HCT116 (cell line): ENCODE measurements at regions not wholly inside any gene's neighbourhood (a gene's known extent, or its start where the extent isn't known, plus 50 kb on each side); places are given as distances from the start of the nearest gene placed in this dataset.

Source experiments
- ATAC-seq: fragments of 200-7000 bp; cut with Tn5 transposase; 2 replicates; pipeline ENCODE4 v1.9.1; 2020; ENCODE audit warnings: mild to moderate bottlenecking, moderate library complexity
- BruUV-seq: library from RNA; stranded (reverse); fragments of 400-500 nt; replicated peaks from 2 replicates; lab custom pipeline; 2021; lab: Mats Ljungman, UMichigan
- CTCF ChIA-PET: fragments of 300-600 bp; sonication (Branson Sonifier 250); formaldehyde crosslinking; loops from one replicate; lab custom pipeline; 2021; ENCODE audit warnings: antibody characterized with exemption; lab: Charles Lee
- POLR2A ChIA-PET: fragments of 300-600, 350-600 bp; sonication (Branson Sonifier 250); formaldehyde crosslinking; loops from one replicate; lab custom pipeline; 2021; ENCODE audit warnings: antibody characterized with exemption; lab: Charles Lee
- RAD21 ChIA-PET, 2 experiments: fragments of 300-600 bp; sonication (Branson Sonifier 250); formaldehyde crosslinking; loops; one replicate each; lab custom pipeline; 2023; ENCODE audit warnings: low total read pairs in 2 of 2; ENCODE audit not compliant: uncharacterized antibody in 2 of 2, unreplicated experiment in 2 of 2, low non-redundant PET in 1 of 2; lab: Charles Lee
- DNase-seq: peaks from one replicate; pipeline ENCODE4 v3.0.0-alpha.2; 2010; ENCODE audit warnings: low read depth, low spot score
- H2AFZ ChIP-seq: fragments of 200-600 bp; shearing (Covaris generic), sonication (generic); 2 replicates; pipeline ENCODE4 v1.6.1; 2017; ENCODE audit warnings: low read depth, mixed run types, mixed read lengths, antibody characterized with exemption, low read length; ENCODE audit not compliant: poor library complexity, severe bottlenecking
- H3K27ac ChIP-seq: 2 replicates; pipeline ENCODE4 v1.5.1; 2012; ENCODE audit warnings: low read depth, low read length
- H3K27me3 ChIP-seq: fragments of 200-600 bp; sonication (generic); 2 replicates; pipeline ENCODE4 v1.6.1; 2016; ENCODE audit warnings: mixed run types, low read length, mixed read lengths; ENCODE audit not compliant: insufficient read depth
- H3K36me3 ChIP-seq, 2 experiments: fragments of 200-500 bp in 1 of 2; fragments of 200-600 bp in 1 of 2; sonication (Bioruptor generic) in 1 of 2; sonication (generic) in 1 of 2; 2 replicates each; pipeline versions ENCODE4 v1.5.1 to v1.6.1; 2014 to 2016; ENCODE audit warnings: low read length in 2 of 2, inconsistent platforms in 1 of 2, mixed read lengths in 1 of 2, mixed run types in 1 of 2; ENCODE audit not compliant: insufficient read depth in 2 of 2, control insufficient read depth in 1 of 2
- H3K4me1 ChIP-seq, 2 experiments: fragments of 200-600 bp in 1 of 2; sonication (generic) in 1 of 2; 2 replicates each; pipeline versions ENCODE4 v1.5.1 to v1.6.1; 2012 to 2017; ENCODE audit warnings: low read length in 2 of 2, inconsistent platforms in 1 of 2, mild to moderate bottlenecking in 1 of 2, mixed read lengths in 1 of 2, mixed run types in 1 of 2, moderate library complexity in 1 of 2; ENCODE audit not compliant: insufficient read depth in 2 of 2, control insufficient read depth in 1 of 2
- H3K4me2 ChIP-seq: fragments of 200-600 bp; sonication (generic); 2 replicates; pipeline ENCODE4 v1.6.1; 2017; ENCODE audit warnings: mixed run types, low read length, mixed read lengths
- H3K4me3 ChIP-seq, 2 experiments: fragments of 200-600 bp in 1 of 2; sonication (generic) in 1 of 2; replicated peaks in 1 of 2; 2 replicates each; pipeline ENCODE4 v1.5.1; 2011 to 2016; ENCODE audit warnings: low read length in 2 of 2, control low read depth in 1 of 2, low read depth in 1 of 2, mild to moderate bottlenecking in 1 of 2, mixed read lengths in 1 of 2, mixed run types in 1 of 2
- H3K79me2 ChIP-seq: fragments of 200-600 bp; sonication (generic); 2 replicates; pipeline ENCODE4 v1.6.1; 2017; ENCODE audit warnings: mild to moderate bottlenecking, mixed run types, low read length, moderate library complexity, mixed read lengths; ENCODE audit not compliant: insufficient read depth
- H3K9ac ChIP-seq: fragments of 200-600 bp; sonication (generic); 2 replicates; pipeline ENCODE4 v1.6.1; 2016; ENCODE audit warnings: low read length, mixed read lengths
- H3K9me2 ChIP-seq: fragments of 200-600 bp; sonication (generic), shearing (Covaris generic); 2 replicates; pipeline ENCODE4 v1.6.1; 2017; ENCODE audit warnings: mixed run types, mild to moderate bottlenecking, moderate library complexity; ENCODE audit not compliant: insufficient read depth
- H3K9me3 ChIP-seq, 2 experiments: fragments of 200-500 bp in 1 of 2; fragments of 200-600 bp in 1 of 2; sonication (Bioruptor generic) in 1 of 2; sonication (generic) in 1 of 2; 2 replicates each; pipeline ENCODE4 v1.6.1; 2014 to 2017; ENCODE audit warnings: low read length in 2 of 2, mixed read lengths in 2 of 2, inconsistent platforms in 1 of 2, low read depth in 1 of 2, mild to moderate bottlenecking in 1 of 2, mixed run types in 1 of 2, moderate library complexity in 1 of 2; ENCODE audit not compliant: control insufficient read depth in 1 of 2, insufficient read depth in 1 of 2
- H4K20me1 ChIP-seq: fragments of 200-600 bp; sonication (generic), shearing (Covaris generic); 2 replicates; pipeline ENCODE4 v1.6.1; 2017; ENCODE audit warnings: mixed run types, mild to moderate bottlenecking, moderate library complexity; ENCODE audit not compliant: insufficient read depth
- CBX3 ChIP-seq: IDR thresholded peaks from 2 replicates; pipeline ENCODE4 v1.6.1; 2012; ENCODE audit warnings: low read depth
- CEBPB ChIP-seq: IDR thresholded peaks from 2 replicates; pipeline ENCODE4 v1.6.1; 2012; ENCODE audit warnings: low read depth
- EZH2 ChIP-seq: fragments of 200-600 bp; sonication (generic); IDR thresholded peaks from 2 replicates; pipeline ENCODE4 v1.6.1; 2017; ENCODE audit warnings: antibody characterized with exemption, mixed run types
- EZH2phosphoT487 ChIP-seq: fragments of 200-600 bp; IDR thresholded peaks from 2 replicates; pipeline ENCODE4 v1.6.1; 2018; ENCODE audit warnings: antibody characterized with exemption, borderline replicate concordance
- FOSL1 ChIP-seq: IDR thresholded peaks from 2 replicates; pipeline ENCODE4 v1.6.1; 2012; ENCODE audit warnings: low read depth
- MAX ChIP-seq: IDR thresholded peaks from 2 replicates; pipeline ENCODE4 v1.6.1; 2012
- POLR2A ChIP-seq: IDR thresholded peaks from 2 replicates; pipeline ENCODE4 v1.7.0; 2011; ENCODE audit warnings: borderline replicate concordance; ENCODE audit not compliant: insufficient read depth, insufficient read length; ENCODE audit errors: extremely low read depth
- POLR2AphosphoS5 ChIP-seq: IDR thresholded peaks from 2 replicates; pipeline ENCODE4 v1.6.1; 2011; ENCODE audit warnings: mild to moderate bottlenecking, low read depth, low read length, moderate library complexity
- RAD21 ChIP-seq: IDR thresholded peaks from 2 replicates; pipeline ENCODE4 v1.6.1; 2012; ENCODE audit warnings: low read depth, mild to moderate bottlenecking
- SIN3A ChIP-seq: IDR thresholded peaks from 2 replicates; pipeline ENCODE4 v1.6.1; 2012; ENCODE audit warnings: low read depth
- TCF7L2 ChIP-seq: IDR thresholded peaks from 2 replicates; pipeline ENCODE4 v1.7.0; 2011; ENCODE audit warnings: borderline replicate concordance, inconsistent platforms; ENCODE audit not compliant: insufficient read depth, insufficient read length; ENCODE audit errors: extremely low read depth
- YY1 ChIP-seq: IDR thresholded peaks from 2 replicates; pipeline ENCODE4 v1.6.1; 2011; ENCODE audit warnings: low read length, low read depth, moderate library complexity, mild to moderate bottlenecking; ENCODE audit not compliant: insufficient replicate concordance; ENCODE audit errors: extremely low read depth
- ZFX ChIP-seq: fragments of 450-650 bp; IDR thresholded peaks from 2 replicates; pipeline ENCODE4 v1.6.1; 2017
- ZNF274 ChIP-seq: fragments of 200-500 bp; sonication (Bioruptor generic); IDR thresholded peaks from 2 replicates; pipeline ENCODE4 v1.6.1; 2014; ENCODE audit warnings: mild to moderate bottlenecking, low read depth, low read length, inconsistent platforms
- intact Hi-C: fragments of 100-400 bp; cut with micrococcal nuclease; formaldehyde crosslinking; loops from 2 replicates; pipeline ENCODE4 v1.10.0; 2022
- TF ChIP-seq, protein P1 (sequence below): IDR thresholded peaks from 2 replicates; pipeline ENCODE4 v1.6.1; 2012
- TF ChIP-seq, protein P2 (sequence below): IDR thresholded peaks from 2 replicates; pipeline ENCODE4 v1.6.1; 2011; ENCODE audit warnings: mild to moderate bottlenecking, low read length, moderate library complexity; ENCODE audit not compliant: insufficient replicate concordance; ENCODE audit errors: extremely low read depth

DNA sequence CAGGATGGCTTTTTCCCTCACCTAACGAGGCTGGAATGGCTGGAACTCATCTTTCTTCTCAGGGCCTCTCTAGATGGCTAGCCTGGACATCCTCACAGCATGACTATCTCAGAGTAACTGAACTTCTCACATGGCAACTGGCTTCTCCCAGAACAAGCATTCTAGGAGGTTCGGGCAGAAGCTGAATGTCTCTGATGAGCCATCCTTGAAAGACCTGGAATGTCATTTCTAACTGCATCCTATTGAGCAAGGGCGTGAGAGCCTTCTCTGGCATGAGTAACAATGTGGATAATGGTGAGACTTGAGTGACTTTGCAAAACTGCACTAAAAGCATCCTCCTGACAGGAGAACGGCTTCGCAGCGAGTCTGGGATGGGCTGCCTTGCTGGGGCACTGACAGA is 487.7 kb downstream of the MAT2B start:
- intact Hi-C loops, result no loop called here
- TF ChIP-seq ZFX (no peak), ZNF274 (no peak)
- Histone ChIP-seq H3K27me3 (no peaks in the 10 kb centered on the region), H2AFZ (no peak overlapping the region), H3K4me2 (no peak overlapping the region), H3K79me2 (no peaks in the 10 kb centered on the region), H3K9me2 (no peaks in the 10 kb centered on the region), H3K36me3 (no peaks in the 10 kb centered on the region), H3K9me3 (peaks cover 0 to 7% of the 10 kb centered on the region in 2 experiments; a peak in 3 of 4 replicates), H4K20me1 (no peaks in the 10 kb centered on the region), H3K27ac (no peak overlapping the region), H3K4me1 (no peaks in the 10 kb centered on the region), H3K4me3 (no peak overlapping the region), H3K9ac (no peak overlapping the region)
- RAD21 ChIA-PET, result no interaction called here
- POLR2A ChIA-PET, result no interaction called here
- no TSS peak for BruUV-seq
- DNase-seq (no peak), ATAC-seq (no peak)
- CTCF ChIA-PET, result no interaction called here

DNA sequence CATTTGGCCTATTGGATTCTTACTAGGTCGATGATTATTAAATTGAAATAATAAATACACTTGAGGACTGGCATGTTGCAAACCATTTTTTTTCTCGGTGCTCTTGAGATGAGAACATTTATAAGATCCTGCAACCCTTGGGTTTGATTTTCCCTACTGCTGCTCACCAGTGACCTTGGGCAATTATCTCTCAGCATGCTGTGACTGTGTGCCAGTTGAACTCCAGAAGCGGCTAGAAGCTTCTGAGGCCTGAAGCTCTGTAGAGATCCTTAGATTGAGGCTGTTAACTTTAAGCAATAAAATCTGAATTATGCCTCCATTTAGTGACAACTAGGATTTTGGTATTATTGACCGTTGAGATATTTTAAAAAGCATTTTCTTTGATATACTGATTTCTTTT is 489.8 kb downstream of the MAT2B start:
- H3K4me1 ChIP-seq, result no peaks in the 10 kb centered on the region
- ATAC-seq (no peak), DNase-seq (no peak)
- peaks cover 0 to 7% of the 10 kb centered on the region in 2 experiments; a peak in 3 of 4 replicates for H3K9me3 ChIP-seq
- ChIA-PET POLR2A (no interaction called here), RAD21 (no interaction called here), CTCF (no interaction called here)
- no peak overlapping the region for H3K4me3 ChIP-seq
- no peak overlapping the region for H3K27ac ChIP-seq
- no peak overlapping the region for H2AFZ ChIP-seq
- H3K9me2 ChIP-seq, result no peaks in the 10 kb centered on the region
- intact Hi-C loops, result no loop called here
- H4K20me1 ChIP-seq, result no peaks in the 10 kb centered on the region
- no TSS peak for BruUV-seq
- H3K4me2 ChIP-seq, result no peak overlapping the region
- no peak overlapping the region for H3K9ac ChIP-seq
- H3K79me2 ChIP-seq, result no peaks in the 10 kb centered on the region
- H3K27me3 ChIP-seq, result no peaks in the 10 kb centered on the region
- H3K36me3 ChIP-seq, result no peaks in the 10 kb centered on the region
- TF ChIP-seq, protein P1, sequence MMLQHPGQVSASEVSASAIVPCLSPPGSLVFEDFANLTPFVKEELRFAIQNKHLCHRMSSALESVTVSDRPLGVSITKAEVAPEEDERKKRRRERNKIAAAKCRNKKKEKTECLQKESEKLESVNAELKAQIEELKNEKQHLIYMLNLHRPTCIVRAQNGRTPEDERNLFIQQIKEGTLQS, result no peak
- TF ChIP-seq POLR2AphosphoS5 (no peak), RAD21 (no peak), ZFX (no peak), YY1 (no peak), EZH2phosphoT487 (no peak), EZH2 (no peak), SIN3A (no peak), TCF7L2 (no peak), CBX3 (no peak), ZNF274 (no peak), CEBPB (no peak), FOSL1 (no peak), MAX (no peak), POLR2A (no peak)
- TF ChIP-seq, protein P2, sequence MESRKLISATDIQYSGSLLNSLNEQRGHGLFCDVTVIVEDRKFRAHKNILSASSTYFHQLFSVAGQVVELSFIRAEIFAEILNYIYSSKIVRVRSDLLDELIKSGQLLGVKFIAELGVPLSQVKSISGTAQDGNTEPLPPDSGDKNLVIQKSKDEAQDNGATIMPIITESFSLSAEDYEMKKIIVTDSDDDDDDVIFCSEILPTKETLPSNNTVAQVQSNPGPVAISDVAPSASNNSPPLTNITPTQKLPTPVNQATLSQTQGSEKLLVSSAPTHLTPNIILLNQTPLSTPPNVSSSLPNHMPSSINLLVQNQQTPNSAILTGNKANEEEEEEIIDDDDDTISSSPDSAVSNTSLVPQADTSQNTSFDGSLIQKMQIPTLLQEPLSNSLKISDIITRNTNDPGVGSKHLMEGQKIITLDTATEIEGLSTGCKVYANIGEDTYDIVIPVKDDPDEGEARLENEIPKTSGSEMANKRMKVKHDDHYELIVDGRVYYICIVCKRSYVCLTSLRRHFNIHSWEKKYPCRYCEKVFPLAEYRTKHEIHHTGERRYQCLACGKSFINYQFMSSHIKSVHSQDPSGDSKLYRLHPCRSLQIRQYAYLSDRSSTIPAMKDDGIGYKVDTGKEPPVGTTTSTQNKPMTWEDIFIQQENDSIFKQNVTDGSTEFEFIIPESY, result no peak
